Astrocyte (in vitro differentiated cells and primary cell): ENCODE measurements at regions not wholly inside any gene's neighbourhood (a gene's known extent, or its start where the extent isn't known, plus 50 kb on each side); places are given as distances from the start of the nearest gene placed in this dataset.

Experiments used
- DNase-seq: peaks from one replicate; pipeline ENCODE4 v3.0.0-alpha.2; 2010; ENCODE audit warnings: low read depth
- FAIRE-seq: peaks from 2 replicates; lab custom pipeline; 2011; peaks lifted over from hg19 to GRCh38; lab: Jason Lieb, UNC
- H2AFZ ChIP-seq: 2 replicates; pipeline ENCODE4 v1.6.0; 2012; ENCODE audit warnings: low read depth, low read length, inconsistent platforms
- H3K27ac ChIP-seq: 2 replicates; pipeline ENCODE4 v1.5.1; 2011; ENCODE audit warnings: low read depth, low read length, inconsistent platforms
- H3K27me3 ChIP-seq: 2 replicates; pipeline ENCODE4 v1.6.0; 2011; ENCODE audit warnings: low read length, inconsistent platforms; ENCODE audit not compliant: insufficient read depth
- H3K36me3 ChIP-seq: 2 replicates; pipeline ENCODE4 v1.5.1; 2011; ENCODE audit warnings: low read length, inconsistent platforms; ENCODE audit not compliant: insufficient read depth
- H3K4me1 ChIP-seq: 2 replicates; pipeline ENCODE4 v1.5.1; 2011; ENCODE audit warnings: low read length, inconsistent platforms; ENCODE audit not compliant: insufficient read depth
- H3K4me2 ChIP-seq: 2 replicates; pipeline ENCODE4 v1.6.0; 2012; ENCODE audit warnings: low read length, inconsistent platforms
- H3K4me3 ChIP-seq: 2 replicates; pipeline ENCODE4 v1.5.1; 2011; ENCODE audit warnings: low read depth, mild to moderate bottlenecking, low read length, inconsistent platforms; ENCODE audit not compliant: insufficient read depth
- H3K79me2 ChIP-seq: 2 replicates; pipeline ENCODE4 v1.6.0; 2012; ENCODE audit warnings: mild to moderate bottlenecking, low read length, inconsistent platforms; ENCODE audit not compliant: insufficient read depth
- H3K9ac ChIP-seq: 2 replicates; pipeline ENCODE4 v1.6.0; 2012; ENCODE audit warnings: mild to moderate bottlenecking, low read length, inconsistent platforms
- H3K9me3 ChIP-seq: 2 replicates; pipeline ENCODE4 v1.5.1; 2012; ENCODE audit warnings: low read depth, mild to moderate bottlenecking, low read length, inconsistent platforms; ENCODE audit not compliant: insufficient read depth
- H4K20me1 ChIP-seq: 2 replicates; pipeline ENCODE4 v1.6.0; 2012; ENCODE audit warnings: low read length, inconsistent platforms; ENCODE audit not compliant: insufficient read depth
- H3K27ac Mint-ChIP-seq: one replicate; pipeline ENCODE4 v1.8.0; 2021; ENCODE audit warnings: mild to moderate bottlenecking, mixed read lengths; ENCODE audit not compliant: unreplicated experiment
- H3K27me3 Mint-ChIP-seq: one replicate; pipeline ENCODE4 v1.8.0; 2021; ENCODE audit warnings: low read depth, mixed read lengths; ENCODE audit not compliant: unreplicated experiment
- H3K36me3 Mint-ChIP-seq: one replicate; pipeline ENCODE4 v1.8.0; 2021; ENCODE audit warnings: low read depth, mixed read lengths; ENCODE audit not compliant: unreplicated experiment
- H3K4me1 Mint-ChIP-seq: one replicate; pipeline ENCODE4 v1.8.0; 2021; ENCODE audit warnings: low read depth, mixed read lengths; ENCODE audit not compliant: unreplicated experiment
- H3K4me3 Mint-ChIP-seq: one replicate; pipeline ENCODE4 v1.8.0; 2021; ENCODE audit warnings: mild to moderate bottlenecking, moderate library complexity, mixed read lengths; ENCODE audit not compliant: unreplicated experiment
- H3K9me3 Mint-ChIP-seq: one replicate; pipeline ENCODE4 v1.8.0; 2021; ENCODE audit warnings: mild to moderate bottlenecking, mixed read lengths; ENCODE audit not compliant: unreplicated experiment
- CTCF ChIP-seq: IDR thresholded peaks from 2 replicates; pipeline ENCODE4 v1.5.1; 2011; ENCODE audit warnings: low read depth, mild to moderate bottlenecking, inconsistent platforms, low read length, moderate library complexity; ENCODE audit not compliant: insufficient read depth
- EZH2 ChIP-seq: IDR thresholded peaks from 2 replicates; pipeline ENCODE4 v1.6.1; 2012; ENCODE audit warnings: mild to moderate bottlenecking, low read length, inconsistent platforms; ENCODE audit not compliant: insufficient read depth

GRCh38 chr2:188875104-188875503 is 99.1 kb upstream of the COL3A1 start:
- no peak overlapping the region for H3K4me2 ChIP-seq
- no peak overlapping the region for H3K4me3 Mint-ChIP-seq
- H3K9me3 ChIP-seq = no peaks in the 10 kb centered on the region
- FAIRE-seq (no peak), DNase-seq (no peak)
- no peaks in the 10 kb centered on the region for H4K20me1 ChIP-seq
- no peak for TF ChIP-seq EZH2
- TF ChIP-seq CTCF = no peak
- no peak overlapping the region for H3K27ac ChIP-seq
- no peaks in the 10 kb centered on the region for H3K9me3 Mint-ChIP-seq
- no peaks in the 10 kb centered on the region for H3K27me3 Mint-ChIP-seq
- no peak overlapping the region for H3K4me3 ChIP-seq
- no peaks in the 10 kb centered on the region for H3K27me3 ChIP-seq
- no peaks in the 10 kb centered on the region for H3K4me1 ChIP-seq
- H2AFZ ChIP-seq = no peak overlapping the region
- H3K36me3 Mint-ChIP-seq = no peaks in the 10 kb centered on the region
- no peaks in the 10 kb centered on the region for H3K79me2 ChIP-seq
- H3K36me3 ChIP-seq = no peaks in the 10 kb centered on the region
- no peak overlapping the region for H3K9ac ChIP-seq
- peaks cover 4% of the 10 kb centered on the region for H3K4me1 Mint-ChIP-seq
- no peak overlapping the region for H3K27ac Mint-ChIP-seq

DNA sequence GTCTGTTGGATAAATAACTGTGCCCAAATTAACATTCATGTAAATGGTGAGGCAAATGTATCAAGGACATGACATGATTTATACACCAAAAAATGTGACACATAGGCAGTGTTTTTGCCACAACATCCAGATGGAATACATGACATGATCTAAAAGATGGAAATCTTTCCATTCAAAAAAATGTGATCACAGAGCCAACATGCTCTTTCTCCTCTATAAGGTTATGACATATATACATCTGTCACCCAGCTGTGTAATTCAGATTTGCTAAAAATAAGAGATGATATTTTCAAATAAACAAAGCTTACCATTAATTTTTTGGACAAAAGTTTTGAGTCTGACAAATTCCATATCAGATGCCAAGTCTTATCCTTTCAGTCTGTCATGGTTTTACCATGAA is 95.5 kb upstream of the COL3A1 start:
- no peaks in the 10 kb centered on the region for H3K27me3 ChIP-seq
- DNase-seq (no peak), FAIRE-seq (no peak)
- no peaks in the 10 kb centered on the region for H4K20me1 ChIP-seq
- H3K79me2 ChIP-seq = no peaks in the 10 kb centered on the region
- no peaks in the 10 kb centered on the region for H3K9me3 ChIP-seq
- Mint-ChIP-seq H3K36me3 (no peaks in the 10 kb centered on the region), H3K4me3 (no peak overlapping the region), H3K27me3 (no peaks in the 10 kb centered on the region), H3K4me1 (no peaks in the 10 kb centered on the region), H3K9me3 (no peaks in the 10 kb centered on the region), H3K27ac (no peak overlapping the region)
- no peak overlapping the region for H3K9ac ChIP-seq
- H3K27ac ChIP-seq = no peak overlapping the region
- no peak overlapping the region for H3K4me3 ChIP-seq
- peaks cover under 1% of the 10 kb centered on the region for H3K4me1 ChIP-seq
- TF ChIP-seq CTCF (no peak), EZH2 (no peak)
- H3K36me3 ChIP-seq = no peaks in the 10 kb centered on the region
- H3K4me2 ChIP-seq = no peak overlapping the region
- H2AFZ ChIP-seq = no peak overlapping the region

GRCh38 chr2:188880740-188881139 is 93.4 kb upstream of the COL3A1 start:
- peaks cover 9% of the 10 kb centered on the region for H3K4me1 ChIP-seq
- Mint-ChIP-seq H3K4me1 (peaks cover 3% of the 10 kb centered on the region), H3K4me3 (no peak overlapping the region), H3K9me3 (no peaks in the 10 kb centered on the region), H3K27me3 (no peaks in the 10 kb centered on the region), H3K27ac (no peak overlapping the region), H3K36me3 (no peaks in the 10 kb centered on the region)
- no peaks in the 10 kb centered on the region for H3K79me2 ChIP-seq
- TF ChIP-seq EZH2 (no peak), CTCF (no peak)
- no peak for DNase-seq
- H4K20me1 ChIP-seq = no peaks in the 10 kb centered on the region
- H3K9me3 ChIP-seq = no peaks in the 10 kb centered on the region
- no peak overlapping the region for H3K4me3 ChIP-seq
- no peak overlapping the region for H2AFZ ChIP-seq
- no peaks in the 10 kb centered on the region for H3K36me3 ChIP-seq
- no peaks in the 10 kb centered on the region for H3K27me3 ChIP-seq
- no peak for FAIRE-seq
- H3K27ac ChIP-seq = no peak overlapping the region
- H3K4me2 ChIP-seq = no peak overlapping the region
- no peak overlapping the region for H3K9ac ChIP-seq
